ENCODE measurements at regions not wholly inside any gene's neighbourhood (a gene's known extent, or its start where the extent isn't known, plus 50 kb on each side); places are given as distances from the start of the nearest gene placed in this dataset.
"Not testable (repeated sequence)": the region's sequence is repeated elsewhere in the genome, so short reads cannot be mapped to it uniquely, and the experiment has no call there.

- Mint-ChIP-seq H3K27me3 (peaks cover 24% of the 10 kb centered on the region), H3K4me3 (no peak overlapping the region)
- intact Hi-C loops (cut with micrococcal nuclease): no loop called here
Measured at GRCh38 chr13:20332361-20333096, 100.4 kb upstream of the GJB6 start.

DNA sequence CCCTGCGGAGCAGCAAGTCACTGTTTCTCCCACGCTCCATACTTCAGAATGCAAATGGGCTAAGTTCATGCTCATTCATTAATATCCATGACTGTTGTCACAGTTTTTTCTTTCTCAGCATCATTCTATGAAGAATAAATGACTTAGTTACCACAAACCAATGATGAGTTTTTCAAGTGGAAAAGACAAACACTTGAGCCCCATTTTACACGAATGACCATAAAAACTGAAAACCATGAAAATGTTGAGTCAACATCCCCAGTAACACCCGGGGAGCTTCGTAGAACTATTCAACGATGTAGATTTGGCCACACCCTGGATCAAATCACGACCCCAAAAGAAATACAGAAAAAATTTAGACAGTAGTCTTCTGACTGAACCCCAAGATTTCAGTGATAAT lies 99.8 kb upstream of the GJB6 start:
- H3K4me3 Mint-ChIP-seq: no peak overlapping the region
- intact Hi-C loops (cut with micrococcal nuclease): no loop called here

More at GRCh38 chr13:20332361-20333096, 100.4 kb upstream of the GJB6 start:
- Mint-ChIP-seq H3K4me1 (no peaks in the 10 kb centered on the region), H3K36me3 (ENCODE audit: low read depth) (no peaks in the 10 kb centered on the region), H3K27ac (no peak overlapping the region), H3K9me3 (peaks cover 26% of the 10 kb centered on the region)
- DNase-seq: no peak

GRCh38 chr13:20331419-20331818 lies 99.3 kb upstream of the GJB6 start:
- intact Hi-C loops (cut with micrococcal nuclease): no loop called here
- no peak for DNase-seq
- H3K27ac Mint-ChIP-seq: no peak overlapping the region
- H3K27me3 Mint-ChIP-seq: peaks cover 19% of the 10 kb centered on the region
- H3K36me3 Mint-ChIP-seq (ENCODE audit: low read depth): no peaks in the 10 kb centered on the region
- H3K4me1 Mint-ChIP-seq: no peaks in the 10 kb centered on the region
- H3K9me3 Mint-ChIP-seq: peaks cover 34% of the 10 kb centered on the region
- no peak overlapping the region for H3K4me3 Mint-ChIP-seq

More for the DNA sequence above, 99.8 kb upstream of the GJB6 start:
- H3K36me3 Mint-ChIP-seq (ENCODE audit: low read depth): no peaks in the 10 kb centered on the region
- peaks cover 22% of the 10 kb centered on the region for H3K27me3 Mint-ChIP-seq
- H3K9me3 Mint-ChIP-seq: peaks cover 32% of the 10 kb centered on the region
- no peak for DNase-seq
- no peaks in the 10 kb centered on the region for H3K4me1 Mint-ChIP-seq
- H3K27ac Mint-ChIP-seq: no peak overlapping the region

- Mint-ChIP-seq H3K4me1 (no peaks in the 10 kb centered on the region), H3K9me3 (peaks cover 40% of the 10 kb centered on the region), H3K36me3 (ENCODE audit: low read depth) (no peaks in the 10 kb centered on the region), H3K4me3 (no peak overlapping the region), H3K27ac (no peak overlapping the region), H3K27me3 (peaks cover 17% of the 10 kb centered on the region)
- no peak for DNase-seq
- intact Hi-C loops (cut with micrococcal nuclease): no loop called here
Measured at GRCh38 chr13:20326809-20327208, 94.7 kb upstream of the GJB6 start.

- Mint-ChIP-seq H3K9me3 (peaks cover 40% of the 10 kb centered on the region), H3K4me3 (no peak overlapping the region), H3K27me3 (peaks cover 15% of the 10 kb centered on the region), H3K27ac (no peak overlapping the region), H3K36me3 (ENCODE audit: low read depth) (no peaks in the 10 kb centered on the region), H3K4me1 (no peaks in the 10 kb centered on the region)
- no peak for DNase-seq
- intact Hi-C loops (cut with micrococcal nuclease): no loop called here
Measured at GRCh38 chr13:20326276-20326675, 94.2 kb upstream of the GJB6 start.

- H3K9me3 Mint-ChIP-seq: peaks cover 4% of the 10 kb centered on the region
- no peak for DNase-seq
- peaks cover 7% of the 10 kb centered on the region for H3K27me3 Mint-ChIP-seq
- no peak overlapping the region for H3K4me3 Mint-ChIP-seq
- H3K27ac Mint-ChIP-seq: no peak overlapping the region
- intact Hi-C loops (cut with micrococcal nuclease): no loop called here
- no peaks in the 10 kb centered on the region for H3K4me1 Mint-ChIP-seq
- H3K36me3 Mint-ChIP-seq (ENCODE audit: low read depth): no peaks in the 10 kb centered on the region
Measured at GRCh38 chr13:20320885-20321284, 88.8 kb upstream of the GJB6 start.

GRCh38 chr13:20313896-20314295 lies 81.8 kb upstream of the GJB6 start:
- Mint-ChIP-seq H3K9me3 (peaks cover 3% of the 10 kb centered on the region), H3K27ac (no peak overlapping the region), H3K4me1 (no peaks in the 10 kb centered on the region), H3K27me3 (peaks cover 7% of the 10 kb centered on the region), H3K36me3 (ENCODE audit: low read depth) (no peaks in the 10 kb centered on the region), H3K4me3 (no peak overlapping the region)
- DNase-seq: no peak
- intact Hi-C loops (cut with micrococcal nuclease): no loop called here

- peaks cover 10% of the 10 kb centered on the region for H3K9me3 Mint-ChIP-seq
- intact Hi-C loops (cut with micrococcal nuclease): no loop called here
- H3K27me3 Mint-ChIP-seq: peaks cover 11% of the 10 kb centered on the region
- no peak for DNase-seq
- no peak overlapping the region for H3K4me3 Mint-ChIP-seq
- no peak overlapping the region for H3K27ac Mint-ChIP-seq
- no peaks in the 10 kb centered on the region for H3K4me1 Mint-ChIP-seq
- no peaks in the 10 kb centered on the region for H3K36me3 Mint-ChIP-seq (ENCODE audit: low read depth)
Measured at GRCh38 chr13:20312292-20312691, 80.2 kb upstream of the GJB6 start.

DNA sequence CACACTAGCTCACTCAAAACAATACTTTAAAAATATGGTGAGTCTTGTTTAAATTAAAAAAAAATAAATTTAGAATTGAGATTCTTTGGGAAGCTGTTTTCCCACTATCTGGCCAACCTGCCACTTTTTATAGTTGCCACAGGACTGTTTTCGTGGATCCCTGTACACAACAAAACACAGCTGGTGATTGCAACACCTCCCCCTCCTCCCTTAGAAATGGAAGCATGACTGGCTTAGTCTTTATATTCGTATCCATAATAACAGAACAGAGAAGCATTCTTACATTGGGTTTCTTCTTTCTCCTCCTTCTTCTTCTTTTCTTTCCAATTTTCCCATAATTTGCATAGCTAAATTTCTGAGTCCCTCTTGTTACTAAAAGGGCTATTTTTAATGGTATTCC lies 79.5 kb upstream of the GJB6 start:
- no peaks in the 10 kb centered on the region for H3K36me3 Mint-ChIP-seq (ENCODE audit: low read depth)
- H3K9me3 Mint-ChIP-seq: peaks cover 14% of the 10 kb centered on the region
- H3K27me3 Mint-ChIP-seq: peaks cover 12% of the 10 kb centered on the region
- H3K4me3 Mint-ChIP-seq: no peak overlapping the region
- H3K4me1 Mint-ChIP-seq: no peaks in the 10 kb centered on the region
- intact Hi-C loops (cut with micrococcal nuclease): no loop called here
- H3K27ac Mint-ChIP-seq: no peak overlapping the region
- no peak for DNase-seq

GRCh38 chr13:20311022-20311421 lies 78.9 kb upstream of the GJB6 start:
- Mint-ChIP-seq H3K27me3 (peaks cover 14% of the 10 kb centered on the region), H3K4me3 (no peak overlapping the region), H3K27ac (no peak overlapping the region), H3K36me3 (ENCODE audit: low read depth) (no peaks in the 10 kb centered on the region), H3K4me1 (no peaks in the 10 kb centered on the region), H3K9me3 (peaks cover 18% of the 10 kb centered on the region)
- DNase-seq: no peak
- intact Hi-C loops (cut with micrococcal nuclease): no loop called here

DNA sequence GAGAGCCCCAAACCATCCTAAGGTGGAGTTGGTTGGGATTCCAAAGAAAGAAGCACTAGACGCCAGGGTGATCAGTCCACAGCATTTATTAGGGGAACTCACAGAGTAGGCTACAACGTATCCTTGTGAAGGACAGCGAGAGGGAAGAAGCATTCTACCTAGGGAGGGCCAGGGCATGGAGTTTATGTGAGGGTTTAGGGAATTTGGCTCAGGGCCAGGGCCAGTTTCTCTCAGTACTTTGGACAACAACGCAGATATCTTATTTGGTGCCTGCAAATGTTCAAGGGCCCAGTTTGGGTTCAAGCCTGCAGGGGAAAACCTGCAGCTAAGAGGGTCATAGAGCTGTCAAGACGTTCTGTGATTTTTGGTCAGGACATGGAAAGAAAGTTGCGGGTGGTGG lies 73.9 kb upstream of the GJB6 start:
- H3K4me3 Mint-ChIP-seq: no peak overlapping the region
- intact Hi-C loops (cut with micrococcal nuclease): no loop called here
- H3K4me1 Mint-ChIP-seq: no peaks in the 10 kb centered on the region
- H3K36me3 Mint-ChIP-seq (ENCODE audit: low read depth): no peaks in the 10 kb centered on the region
- no peak for DNase-seq
- H3K27ac Mint-ChIP-seq: no peak overlapping the region
- peaks cover 40% of the 10 kb centered on the region for H3K27me3 Mint-ChIP-seq
- H3K9me3 Mint-ChIP-seq: peaks cover 18% of the 10 kb centered on the region

DNA sequence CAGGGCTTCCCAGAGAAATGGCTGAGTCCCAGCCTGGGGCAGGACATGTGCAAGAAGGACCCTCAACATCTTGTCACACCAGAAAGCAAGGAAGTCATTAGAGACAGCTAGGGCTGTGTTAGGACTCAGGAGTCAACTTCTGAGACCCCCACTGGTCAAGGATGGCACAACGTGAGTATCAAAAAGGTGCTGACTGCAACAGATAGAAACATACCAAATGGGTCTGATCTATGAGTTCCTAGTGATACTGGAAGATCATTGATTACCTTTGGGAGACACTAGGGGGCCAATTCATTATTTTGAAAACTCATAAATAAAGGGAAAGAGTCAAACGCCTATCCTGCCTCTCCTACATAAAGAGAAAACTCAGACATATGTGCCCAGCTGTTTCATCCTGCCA lies 73.5 kb upstream of the GJB6 start:
- Mint-ChIP-seq H3K4me1 (no peaks in the 10 kb centered on the region), H3K9me3 (peaks cover 18% of the 10 kb centered on the region), H3K27ac (no peak overlapping the region), H3K27me3 (peaks cover 44% of the 10 kb centered on the region), H3K4me3 (no peak overlapping the region), H3K36me3 (ENCODE audit: low read depth) (no peaks in the 10 kb centered on the region)
- DNase-seq: no peak
- intact Hi-C loops (cut with micrococcal nuclease): no loop called here

GRCh38 chr13:20304061-20304460 lies 71.9 kb upstream of the GJB6 start:
- intact Hi-C loops (cut with micrococcal nuclease); DNase-seq; H3K4me1 Mint-ChIP-seq; H3K4me3 Mint-ChIP-seq; H3K36me3 Mint-ChIP-seq (ENCODE audit: low read depth); H3K27ac Mint-ChIP-seq: not testable (repeated sequence)
- Mint-ChIP-seq H3K27me3 (peaks cover 49% of the 10 kb centered on the region), H3K9me3 (peaks cover 16% of the 10 kb centered on the region)

- Mint-ChIP-seq H3K36me3 (ENCODE audit: low read depth) (no peaks in the 10 kb centered on the region), H3K27ac (no peak overlapping the region), H3K27me3 (peaks cover 50% of the 10 kb centered on the region), H3K9me3 (peaks cover 15% of the 10 kb centered on the region), H3K4me1 (no peaks in the 10 kb centered on the region), H3K4me3 (no peak overlapping the region)
- intact Hi-C loops (cut with micrococcal nuclease): no loop called here
- no peak for DNase-seq
Measured at GRCh38 chr13:20303636-20304035, 71.5 kb upstream of the GJB6 start.

Measured in activated CD4-positive, alpha-beta T cell treated with anti-CD3 and anti-CD28 coated beads, Interleukin-2, amount 10 ng/mL, durations not matched to agents 24 days and 14 days (primary cell).